ENCODE measurements at regions not wholly inside any gene's neighbourhood (a gene's known extent, or its start where the extent isn't known, plus 50 kb on each side); places are given as distances from the start of the nearest gene placed in this dataset.
"Not testable (repeated sequence)": the region's sequence is repeated elsewhere in the genome, so short reads cannot be mapped to it uniquely, and the experiment has no call there.

GRCh38 chr13:27327633-27328032 is 57.0 kb downstream of the RASL11A start:
- no peak for DNase-seq

GRCh38 chr13:27329210-27329609 is 58.6 kb downstream of the RASL11A start:
- DNase-seq = no peak

- peak in 25 of 56 donors; percentile 11 to 68 (median 36) for DNase-seq
These were observed 64.3 kb downstream of the RASL11A start for GRCh38 chr13:27334774-27335435.

- no peak for DNase-seq
These were observed 65.5 kb downstream of the RASL11A start for GRCh38 chr13:27336014-27336673.

GRCh38 chr13:27338207-27338606 is 67.6 kb downstream of the RASL11A start:
- no peak for DNase-seq

GRCh38 chr13:27338816-27339215 is 68.2 kb downstream of the RASL11A start:
- no peak for DNase-seq

- DNase-seq = peak in 1 of 56 donors; percentile 6
These were observed 68.7 kb downstream of the RASL11A start for GRCh38 chr13:27339299-27339698.

- DNase-seq = no peak
These were observed 71.0 kb downstream of the RASL11A start for GRCh38 chr13:27341616-27342015.

GRCh38 chr13:27347211-27347772 is 76.7 kb downstream of the RASL11A start:
- no peak for DNase-seq

- no peak for DNase-seq
These were observed 76.0 kb upstream of the GTF3A start for GRCh38 chr13:27348461-27348860.

- DNase-seq = no peak
These were observed 75.0 kb upstream of the GTF3A start for GRCh38 chr13:27349458-27349857.

GRCh38 chr13:27350825-27351224 is 73.6 kb upstream of the GTF3A start:
- not testable (repeated sequence) for DNase-seq

GRCh38 chr13:27352698-27353097 is 71.7 kb upstream of the GTF3A start:
- no peak for DNase-seq

- DNase-seq = peak in 16 of 56 donors; percentile 4 to 35 (median 17)
These were observed 71.2 kb upstream of the GTF3A start for GRCh38 chr13:27353166-27353583.

- peak in 2 of 56 donors; percentile 7 to 39 for DNase-seq
These were observed 70.7 kb upstream of the GTF3A start for GRCh38 chr13:27353708-27354107.

- DNase-seq = no peak
These were observed 70.0 kb upstream of the GTF3A start for GRCh38 chr13:27354379-27354778.

GRCh38 chr13:27355894-27356293 is 68.5 kb upstream of the GTF3A start:
- DNase-seq = no peak

- DNase-seq = no peak
These were observed 66.0 kb upstream of the GTF3A start for GRCh38 chr13:27358420-27358819.

- DNase-seq = peak in 48 of 56 donors; percentile 8 to 86 (median 52)
These were observed 65.1 kb upstream of the GTF3A start for GRCh38 chr13:27359199-27359821.

- no peak for DNase-seq
These were observed 63.9 kb upstream of the GTF3A start for GRCh38 chr13:27360562-27360961.

GRCh38 chr13:27362064-27362751 is 62.2 kb upstream of the GTF3A start:
- DNase-seq = peak in 53 of 56 donors; percentile 11 to 88 (median 62)

GRCh38 chr13:27363637-27364036 is 60.8 kb upstream of the GTF3A start:
- DNase-seq = not testable (repeated sequence)
